Stimulated activated CD8-positive, alpha-beta memory T cell treated with anti-CD3 and anti-CD28 coated beads, Interleukin-12 subunit alpha, Interleukin-12 subunit beta, amount 100 ng/mL, for 24 hours (primary cell): ENCODE measurements at regions not wholly inside any gene's neighbourhood (a gene's known extent, or its start where the extent isn't known, plus 50 kb on each side); places are given as distances from the start of the nearest gene placed in this dataset.

Experiments used
- DNase-seq: peaks from one replicate; pipeline ENCODE4 v3.0.0-alpha.2; 2020; ENCODE audit errors: extremely low read depth

GRCh38 chr6:6840831-6841291, 252.3 kb downstream of the LY86 start:
- no peak for DNase-seq

GRCh38 chr6:6841571-6841970, 253.1 kb downstream of the LY86 start:
- DNase-seq, result no peak

- no peak for DNase-seq
These were observed 253.8 kb downstream of the LY86 start for GRCh38 chr6:6842291-6842690.

- no peak for DNase-seq
These were observed 254.6 kb downstream of the LY86 start for GRCh38 chr6:6843057-6843627.

- DNase-seq, result no peak
These were observed 255.3 kb downstream of the LY86 start for GRCh38 chr6:6843777-6844176.

- no peak for DNase-seq
These were observed 256.0 kb downstream of the LY86 start for GRCh38 chr6:6844530-6844929.

- no peak for DNase-seq
These were observed 257.1 kb downstream of the LY86 start for GRCh38 chr6:6845603-6846002.

GRCh38 chr6:6847591-6847990, 259.1 kb downstream of the LY86 start:
- DNase-seq, result no peak

GRCh38 chr6:6851059-6851948, 256.5 kb upstream of the RREB1 start:
- no peak for DNase-seq

- no peak for DNase-seq
These were observed 255.9 kb upstream of the RREB1 start for GRCh38 chr6:6851949-6852261.

- peak; percentile 3 for DNase-seq
These were observed 250.9 kb upstream of the RREB1 start for GRCh38 chr6:6856538-6857523.

- DNase-seq, result no peak
These were observed 250.2 kb upstream of the RREB1 start for GRCh38 chr6:6857528-6857927.

GRCh38 chr6:6858533-6858982, 249.2 kb upstream of the RREB1 start:
- no peak for DNase-seq

GRCh38 chr6:6859105-6859504, 248.7 kb upstream of the RREB1 start:
- DNase-seq, result no peak

GRCh38 chr6:6859722-6860121, 248.0 kb upstream of the RREB1 start:
- no peak for DNase-seq

GRCh38 chr6:6860863-6861262, 246.9 kb upstream of the RREB1 start:
- no peak for DNase-seq

GRCh38 chr6:6861351-6861894, 246.3 kb upstream of the RREB1 start:
- no peak for DNase-seq

GRCh38 chr6:6861995-6862394, 245.8 kb upstream of the RREB1 start:
- no peak for DNase-seq

GRCh38 chr6:6863970-6864639, 243.7 kb upstream of the RREB1 start:
- DNase-seq, result no peak

GRCh38 chr6:6865611-6866010, 242.2 kb upstream of the RREB1 start:
- DNase-seq, result no peak

GRCh38 chr6:6866656-6867403, 240.9 kb upstream of the RREB1 start:
- no peak for DNase-seq
